ENCODE measurements at regions not wholly inside any gene's neighbourhood (a gene's known extent, or its start where the extent isn't known, plus 50 kb on each side); places are given as distances from the start of the nearest gene placed in this dataset.
"Not testable (repeated sequence)": the region's sequence is repeated elsewhere in the genome, so short reads cannot be mapped to it uniquely, and the experiment has no call there.

DNA sequence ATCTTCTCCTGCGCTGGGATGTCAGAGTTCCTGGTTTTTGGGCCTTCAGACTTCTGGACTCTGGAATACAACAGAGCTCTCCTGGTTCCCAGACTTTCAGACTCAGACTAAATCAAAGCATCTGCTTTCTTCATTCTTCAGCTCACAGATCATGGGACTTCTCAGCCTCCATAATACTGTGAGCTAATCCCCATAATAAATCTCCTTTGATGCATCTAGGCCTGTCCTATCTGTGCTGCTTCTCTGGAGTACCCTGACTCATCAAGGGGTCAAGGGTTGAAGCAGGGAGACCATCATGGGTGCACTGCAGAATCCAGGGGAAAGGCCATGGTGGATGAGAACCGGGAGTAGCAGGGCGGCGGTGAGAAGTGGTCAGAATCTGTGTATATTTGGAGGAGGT is 1094.1 kb upstream of the TMEM132C start:
- DNase-seq (ENCODE audit: low read depth in 2 of 2), result no peak
- TF ChIP-seq, protein P1, sequence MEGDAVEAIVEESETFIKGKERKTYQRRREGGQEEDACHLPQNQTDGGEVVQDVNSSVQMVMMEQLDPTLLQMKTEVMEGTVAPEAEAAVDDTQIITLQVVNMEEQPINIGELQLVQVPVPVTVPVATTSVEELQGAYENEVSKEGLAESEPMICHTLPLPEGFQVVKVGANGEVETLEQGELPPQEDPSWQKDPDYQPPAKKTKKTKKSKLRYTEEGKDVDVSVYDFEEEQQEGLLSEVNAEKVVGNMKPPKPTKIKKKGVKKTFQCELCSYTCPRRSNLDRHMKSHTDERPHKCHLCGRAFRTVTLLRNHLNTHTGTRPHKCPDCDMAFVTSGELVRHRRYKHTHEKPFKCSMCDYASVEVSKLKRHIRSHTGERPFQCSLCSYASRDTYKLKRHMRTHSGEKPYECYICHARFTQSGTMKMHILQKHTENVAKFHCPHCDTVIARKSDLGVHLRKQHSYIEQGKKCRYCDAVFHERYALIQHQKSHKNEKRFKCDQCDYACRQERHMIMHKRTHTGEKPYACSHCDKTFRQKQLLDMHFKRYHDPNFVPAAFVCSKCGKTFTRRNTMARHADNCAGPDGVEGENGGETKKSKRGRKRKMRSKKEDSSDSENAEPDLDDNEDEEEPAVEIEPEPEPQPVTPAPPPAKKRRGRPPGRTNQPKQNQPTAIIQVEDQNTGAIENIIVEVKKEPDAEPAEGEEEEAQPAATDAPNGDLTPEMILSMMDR (IDR thresholded peaks at IDR 0.05; ENCODE audit: low read depth, low read length), result no peak
- H3K4me3 ChIP-seq (replicated peaks in 1 of 2; ENCODE audit: low read depth in 2 of 2, low read length in 2 of 2), result no peak overlapping the region

DNA sequence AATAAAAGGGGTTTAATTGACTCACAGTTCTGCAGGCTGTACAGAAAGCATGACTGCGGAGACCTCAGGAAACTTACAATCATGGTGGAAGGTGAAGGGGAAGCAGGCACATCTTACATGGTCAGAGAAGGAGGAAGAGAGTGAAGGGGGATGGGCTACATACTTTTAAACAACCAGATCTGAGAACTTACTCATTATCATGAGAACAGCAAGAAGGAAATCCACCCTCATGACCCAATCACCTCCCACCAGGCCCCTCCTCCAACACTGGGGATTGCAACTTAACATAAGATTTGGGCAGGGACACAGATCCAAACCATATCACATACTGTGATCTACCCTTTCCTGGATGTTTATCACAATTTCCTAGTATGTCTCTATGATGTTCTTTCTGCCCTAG is 1093.0 kb upstream of the TMEM132C start:
- DNase-seq (ENCODE audit: low read depth in 2 of 2); H3K4me3 ChIP-seq (replicated peaks in 1 of 2; ENCODE audit: low read depth in 2 of 2, low read length in 2 of 2): not testable (repeated sequence)

DNA sequence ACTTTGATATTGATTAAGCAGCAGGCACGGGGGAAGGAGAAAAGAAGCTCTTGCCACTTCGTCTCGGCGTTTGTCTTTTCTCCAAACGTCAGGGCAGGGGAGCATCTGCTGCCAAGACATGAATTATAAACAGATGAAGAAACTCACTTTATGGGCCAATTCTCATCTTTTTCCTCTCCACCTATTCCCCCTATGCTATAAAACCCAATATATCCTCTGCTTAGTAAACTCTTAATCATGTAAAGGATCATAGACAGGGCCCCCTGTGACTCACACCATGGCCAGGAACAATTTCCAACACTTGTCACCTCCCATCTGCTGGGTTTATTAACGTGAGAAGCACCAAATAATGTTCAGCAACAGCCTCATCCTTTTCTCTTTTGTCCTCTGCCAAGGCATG is 1092.1 kb upstream of the TMEM132C start:
- no peak overlapping the region for H3K4me3 ChIP-seq (replicated peaks in 1 of 2; ENCODE audit: low read depth in 2 of 2, low read length in 2 of 2)
- DNase-seq (ENCODE audit: low read depth in 2 of 2), result peak in 1 of 2 donors; percentile 56
- TF ChIP-seq, protein P1 (IDR thresholded peaks at IDR 0.05; ENCODE audit: low read depth, low read length), result no peak

DNA sequence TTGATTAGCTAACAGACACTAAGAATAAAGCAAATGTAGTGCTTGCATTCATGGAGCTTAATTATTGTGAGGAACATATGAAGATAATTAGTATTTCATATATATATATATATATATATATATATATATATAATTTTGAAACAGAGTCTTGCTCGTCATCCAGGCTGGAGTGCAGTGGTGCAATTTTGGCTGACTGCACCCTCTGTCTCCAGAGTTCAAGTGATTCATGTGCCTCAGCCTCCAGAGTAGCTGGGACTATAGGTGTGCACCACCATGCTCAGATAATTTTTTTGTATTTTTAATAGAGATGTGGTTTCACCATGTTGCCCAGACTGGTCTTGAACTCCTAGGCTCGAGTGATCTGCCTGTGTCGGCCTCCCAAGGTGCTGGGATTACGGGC is 1091.6 kb upstream of the TMEM132C start:
- TF ChIP-seq, protein P1 (IDR thresholded peaks at IDR 0.05; ENCODE audit: low read depth, low read length), result no peak
- peak in 1 of 2 donors; percentile 28 for DNase-seq (ENCODE audit: low read depth in 2 of 2)
- H3K4me3 ChIP-seq (replicated peaks in 1 of 2; ENCODE audit: low read depth in 2 of 2, low read length in 2 of 2), result no peak overlapping the region

DNA sequence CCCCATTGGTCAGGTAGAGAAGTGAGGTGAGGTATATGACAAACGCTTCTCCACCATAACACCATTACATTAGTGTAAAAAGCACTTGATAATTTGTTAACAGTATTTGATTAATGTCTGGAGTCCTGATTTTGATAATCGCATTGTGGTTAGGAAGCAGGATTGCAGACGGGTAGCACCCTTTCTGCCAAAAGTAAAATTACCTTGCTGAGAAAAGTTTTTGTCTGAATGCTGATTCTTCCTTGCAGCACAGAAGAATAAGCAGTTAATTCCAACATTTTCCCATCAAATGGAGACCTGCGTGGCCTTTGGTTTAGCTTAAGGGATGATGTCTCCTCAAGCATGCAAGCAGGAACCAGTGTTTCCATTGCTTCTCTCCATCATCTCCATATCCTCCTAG is 1090.2 kb upstream of the TMEM132C start:
- TF ChIP-seq, protein P1 (IDR thresholded peaks at IDR 0.05; ENCODE audit: low read depth, low read length), result no peak
- H3K4me3 ChIP-seq (replicated peaks in 1 of 2; ENCODE audit: low read depth in 2 of 2, low read length in 2 of 2), result no peak overlapping the region
- no peak for DNase-seq (ENCODE audit: low read depth in 2 of 2)

DNA sequence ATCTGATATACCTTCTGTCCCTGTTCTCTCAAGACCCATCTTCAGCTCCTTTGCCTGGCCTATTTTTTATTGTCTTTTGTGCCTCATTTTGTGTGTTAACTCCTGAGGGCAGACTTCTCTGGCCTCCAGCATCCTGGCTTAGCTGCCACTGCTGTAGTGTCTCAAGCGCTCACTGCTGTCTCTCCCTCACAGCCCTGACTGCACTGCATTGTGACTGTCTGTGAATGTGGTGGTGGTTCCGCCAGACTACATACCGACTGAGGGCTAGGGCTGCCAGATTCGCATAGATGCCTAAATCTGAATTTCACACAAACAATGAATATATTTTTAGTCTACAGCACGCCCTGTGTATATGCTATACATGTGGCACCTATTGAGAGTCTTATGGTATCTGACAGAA is 1088.9 kb upstream of the TMEM132C start:
- TF ChIP-seq, protein P1 (IDR thresholded peaks at IDR 0.05; ENCODE audit: low read depth, low read length), result no peak
- no peak overlapping the region for H3K4me3 ChIP-seq (replicated peaks in 1 of 2; ENCODE audit: low read depth in 2 of 2, low read length in 2 of 2)
- no peak for DNase-seq (ENCODE audit: low read depth in 2 of 2)

DNA sequence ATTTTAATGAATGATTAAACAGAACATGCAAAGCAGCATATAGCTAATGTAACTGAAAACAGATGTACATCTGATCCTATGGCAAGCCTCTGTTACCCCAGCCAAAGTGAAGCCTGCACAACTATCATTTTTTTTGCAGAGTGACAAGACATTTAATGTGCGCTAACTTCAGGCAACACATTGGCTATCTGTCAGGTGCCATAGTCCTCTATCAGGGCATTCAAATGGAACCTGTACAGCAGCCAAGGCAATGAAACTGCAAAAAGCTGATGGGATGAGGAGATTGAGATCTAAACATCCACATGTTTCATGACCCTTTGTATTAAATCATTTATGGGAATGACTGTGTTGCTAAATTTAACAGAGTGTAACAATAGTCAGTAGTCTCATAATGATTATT is 1088.5 kb upstream of the TMEM132C start:
- TF ChIP-seq, protein P1 (IDR thresholded peaks at IDR 0.05; ENCODE audit: low read depth, low read length), result no peak
- no peak overlapping the region for H3K4me3 ChIP-seq (replicated peaks in 1 of 2; ENCODE audit: low read depth in 2 of 2, low read length in 2 of 2)
- no peak for DNase-seq (ENCODE audit: low read depth in 2 of 2)

All from cardiac fibroblast (primary cell).